ENCODE measurements at regions not wholly inside any gene's neighbourhood (a gene's known extent, or its start where the extent isn't known, plus 50 kb on each side); places are given as distances from the start of the nearest gene placed in this dataset.

DNA sequence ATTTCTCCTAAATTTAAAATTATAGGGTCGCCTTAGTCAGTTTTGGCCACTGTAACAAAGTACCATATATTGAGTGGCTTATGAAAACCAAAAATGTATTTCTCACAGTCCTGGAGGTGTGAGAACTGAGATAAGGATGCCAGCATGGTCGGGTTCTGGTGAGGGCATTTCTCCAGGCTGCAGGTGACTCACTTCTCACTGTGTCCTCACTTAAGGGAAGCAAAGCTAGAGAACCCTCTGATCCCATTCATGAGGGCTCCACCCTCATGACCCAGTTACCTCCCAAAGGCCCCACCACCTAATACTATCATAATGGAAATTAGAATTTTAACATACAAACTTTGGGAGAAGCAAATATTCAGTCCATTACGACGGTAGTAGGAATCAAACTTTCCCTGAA is 75.1 kb upstream of the FBN2 start:
- TF ChIP-seq JUNB (IDR thresholded peaks at IDR 0.05; ENCODE audit: unreplicated experiment) = no peak
- TF ChIP-seq, protein P1, sequence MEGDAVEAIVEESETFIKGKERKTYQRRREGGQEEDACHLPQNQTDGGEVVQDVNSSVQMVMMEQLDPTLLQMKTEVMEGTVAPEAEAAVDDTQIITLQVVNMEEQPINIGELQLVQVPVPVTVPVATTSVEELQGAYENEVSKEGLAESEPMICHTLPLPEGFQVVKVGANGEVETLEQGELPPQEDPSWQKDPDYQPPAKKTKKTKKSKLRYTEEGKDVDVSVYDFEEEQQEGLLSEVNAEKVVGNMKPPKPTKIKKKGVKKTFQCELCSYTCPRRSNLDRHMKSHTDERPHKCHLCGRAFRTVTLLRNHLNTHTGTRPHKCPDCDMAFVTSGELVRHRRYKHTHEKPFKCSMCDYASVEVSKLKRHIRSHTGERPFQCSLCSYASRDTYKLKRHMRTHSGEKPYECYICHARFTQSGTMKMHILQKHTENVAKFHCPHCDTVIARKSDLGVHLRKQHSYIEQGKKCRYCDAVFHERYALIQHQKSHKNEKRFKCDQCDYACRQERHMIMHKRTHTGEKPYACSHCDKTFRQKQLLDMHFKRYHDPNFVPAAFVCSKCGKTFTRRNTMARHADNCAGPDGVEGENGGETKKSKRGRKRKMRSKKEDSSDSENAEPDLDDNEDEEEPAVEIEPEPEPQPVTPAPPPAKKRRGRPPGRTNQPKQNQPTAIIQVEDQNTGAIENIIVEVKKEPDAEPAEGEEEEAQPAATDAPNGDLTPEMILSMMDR (conservative IDR thresholded peaks at IDR 0.05; ENCODE audit: low read depth in 2 of 2) = no peak

Data from GM23338 (cell line).